ENCODE measurements at regions not wholly inside any gene's neighbourhood (a gene's known extent, or its start where the extent isn't known, plus 50 kb on each side); places are given as distances from the start of the nearest gene placed in this dataset.

DNA sequence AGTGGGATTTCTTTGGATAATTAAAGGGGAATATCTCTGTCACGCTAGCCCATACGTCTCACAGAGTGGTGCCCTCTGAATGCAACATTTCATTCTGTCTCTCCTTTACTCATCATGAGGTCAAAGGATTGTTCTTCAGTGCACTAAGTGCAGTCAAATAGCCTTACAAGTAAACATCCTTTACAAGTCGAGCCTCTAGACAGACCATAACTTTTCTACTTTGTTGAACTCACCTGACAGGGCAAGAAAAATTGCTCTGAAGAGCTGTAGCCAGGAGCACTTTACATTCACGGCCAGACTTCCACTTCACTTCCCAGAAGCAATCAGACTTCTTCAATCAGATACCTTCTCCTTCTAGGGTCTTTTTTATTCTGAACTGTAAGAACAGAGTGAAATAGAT, 768.0 kb upstream of the TMPRSS15 start:
- Histone ChIP-seq H3K4me1 (ENCODE audit: insufficient read depth, low read length, poor library complexity, severe bottlenecking) (no peaks in the 10 kb centered on the region), H3K27ac (ENCODE audit: low read depth, low read length, poor library complexity, severe bottlenecking) (no peak overlapping the region), H3K79me2 (ENCODE audit: insufficient read depth, low read depth, low read length) (no peaks in the 10 kb centered on the region), H4K20me1 (ENCODE audit: insufficient read depth, low read length) (no peaks in the 10 kb centered on the region), H3K4me3 (ENCODE audit: low read depth, low read length, poor library complexity, severe bottlenecking) (no peak overlapping the region), H3K36me3 (ENCODE audit: insufficient read depth, low read length) (no peaks in the 10 kb centered on the region), H3K4me2 (ENCODE audit: low read length) (no peak overlapping the region), H3K9me3 (ENCODE audit: low read length) (0 out of 2 replicates have a peak, but pooled peaks cover 25% of the 10 kb centered on the region), H2AFZ (ENCODE audit: low read length) (no peak overlapping the region), H3K9me2 (ENCODE audit: insufficient read depth, low read length) (no peaks in the 10 kb centered on the region)
- ChIA-PET CTCF (ENCODE audit: unreplicated experiment) (no interaction called here), POLR2A (no interaction called here)
- no peak for DNase-seq (ENCODE audit: low spot score)
- no TSS peak for BruUV-seq (replicated peaks)
- TF ChIP-seq, protein P1, sequence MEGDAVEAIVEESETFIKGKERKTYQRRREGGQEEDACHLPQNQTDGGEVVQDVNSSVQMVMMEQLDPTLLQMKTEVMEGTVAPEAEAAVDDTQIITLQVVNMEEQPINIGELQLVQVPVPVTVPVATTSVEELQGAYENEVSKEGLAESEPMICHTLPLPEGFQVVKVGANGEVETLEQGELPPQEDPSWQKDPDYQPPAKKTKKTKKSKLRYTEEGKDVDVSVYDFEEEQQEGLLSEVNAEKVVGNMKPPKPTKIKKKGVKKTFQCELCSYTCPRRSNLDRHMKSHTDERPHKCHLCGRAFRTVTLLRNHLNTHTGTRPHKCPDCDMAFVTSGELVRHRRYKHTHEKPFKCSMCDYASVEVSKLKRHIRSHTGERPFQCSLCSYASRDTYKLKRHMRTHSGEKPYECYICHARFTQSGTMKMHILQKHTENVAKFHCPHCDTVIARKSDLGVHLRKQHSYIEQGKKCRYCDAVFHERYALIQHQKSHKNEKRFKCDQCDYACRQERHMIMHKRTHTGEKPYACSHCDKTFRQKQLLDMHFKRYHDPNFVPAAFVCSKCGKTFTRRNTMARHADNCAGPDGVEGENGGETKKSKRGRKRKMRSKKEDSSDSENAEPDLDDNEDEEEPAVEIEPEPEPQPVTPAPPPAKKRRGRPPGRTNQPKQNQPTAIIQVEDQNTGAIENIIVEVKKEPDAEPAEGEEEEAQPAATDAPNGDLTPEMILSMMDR (conservative IDR thresholded peaks at IDR 0.05; ENCODE audit: low read length) = no peak
- TF ChIP-seq EZH2phosphoT487 (IDR thresholded peaks at IDR 0.05; ENCODE audit: borderline replicate concordance, low read depth, low read length) = no peak
- intact Hi-C loops (cut with micrococcal nuclease; ENCODE audit: unreplicated experiment) = no loop called here

- H3K9me3 ChIP-seq (ENCODE audit: low read length) = peaks cover 9% of the 10 kb centered on the region; the same call in 1 of the 2 replicates
- H3K4me1 ChIP-seq (ENCODE audit: insufficient read depth, low read length, poor library complexity, severe bottlenecking) = no peaks in the 10 kb centered on the region
- no peaks in the 10 kb centered on the region for H3K36me3 ChIP-seq (ENCODE audit: insufficient read depth, low read length)
- ChIA-PET CTCF (ENCODE audit: unreplicated experiment) (no interaction called here), POLR2A (no interaction called here)
- H4K20me1 ChIP-seq (ENCODE audit: insufficient read depth, low read length) = no peaks in the 10 kb centered on the region
- no peak overlapping the region for H2AFZ ChIP-seq (ENCODE audit: low read length)
- no peak overlapping the region for H3K4me2 ChIP-seq (ENCODE audit: low read length)
- no peaks in the 10 kb centered on the region for H3K79me2 ChIP-seq (ENCODE audit: insufficient read depth, low read depth, low read length)
- H3K4me3 ChIP-seq (ENCODE audit: low read depth, low read length, poor library complexity, severe bottlenecking) = no peak overlapping the region
- no peak overlapping the region for H3K27ac ChIP-seq (ENCODE audit: low read depth, low read length, poor library complexity, severe bottlenecking)
- no TSS peak for BruUV-seq (replicated peaks)
- intact Hi-C loops (cut with micrococcal nuclease; ENCODE audit: unreplicated experiment) = no loop called here
- no peak for DNase-seq (ENCODE audit: low spot score)
- no peak for TF ChIP-seq EZH2phosphoT487 (IDR thresholded peaks at IDR 0.05; ENCODE audit: borderline replicate concordance, low read depth, low read length)
- TF ChIP-seq, protein P1 (conservative IDR thresholded peaks at IDR 0.05; ENCODE audit: low read length) = no peak
- no peaks in the 10 kb centered on the region for H3K9me2 ChIP-seq (ENCODE audit: insufficient read depth, low read length)
These were observed 778.1 kb upstream of the TMPRSS15 start for GRCh38 chr21:19181604-19182140.

DNA sequence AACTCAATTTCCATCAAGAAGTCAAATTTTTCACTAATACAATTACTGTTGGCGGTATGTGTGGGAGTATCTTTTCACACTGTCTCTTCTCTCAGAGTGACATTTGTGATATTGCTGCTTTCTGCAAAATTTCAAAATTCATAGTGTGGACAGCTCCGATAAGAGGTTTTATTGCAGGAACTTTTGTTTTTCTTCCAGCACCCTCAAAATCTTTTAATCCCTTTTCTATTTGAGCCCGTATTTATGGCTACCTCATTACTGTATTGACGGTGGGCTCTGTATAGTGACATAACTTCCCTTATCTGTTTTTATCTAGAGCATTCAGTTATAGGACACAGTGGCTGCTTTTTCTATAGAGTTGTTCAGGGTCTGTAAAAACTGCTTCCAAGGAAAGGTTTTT, 794.4 kb upstream of the TMPRSS15 start:
- intact Hi-C loops (cut with micrococcal nuclease; ENCODE audit: unreplicated experiment) = no loop called here
- TF ChIP-seq, protein P1 (conservative IDR thresholded peaks at IDR 0.05; ENCODE audit: low read length) = no peak
- TF ChIP-seq EZH2phosphoT487 (IDR thresholded peaks at IDR 0.05; ENCODE audit: borderline replicate concordance, low read depth, low read length) = no peak
- no peak for DNase-seq (ENCODE audit: low spot score)
- Histone ChIP-seq H3K4me2 (ENCODE audit: low read length) (no peak overlapping the region), H3K4me3 (ENCODE audit: low read depth, low read length, poor library complexity, severe bottlenecking) (no peak overlapping the region), H3K4me1 (ENCODE audit: insufficient read depth, low read length, poor library complexity, severe bottlenecking) (no peaks in the 10 kb centered on the region), H3K36me3 (ENCODE audit: insufficient read depth, low read length) (no peaks in the 10 kb centered on the region), H4K20me1 (ENCODE audit: insufficient read depth, low read length) (no peaks in the 10 kb centered on the region), H3K9me2 (ENCODE audit: insufficient read depth, low read length) (no peaks in the 10 kb centered on the region), H3K9me3 (ENCODE audit: low read length) (0 out of 2 replicates have a peak, but pooled peaks cover 6% of the 10 kb centered on the region), H3K79me2 (ENCODE audit: insufficient read depth, low read depth, low read length) (no peaks in the 10 kb centered on the region), H2AFZ (ENCODE audit: low read length) (no peak overlapping the region), H3K27ac (ENCODE audit: low read depth, low read length, poor library complexity, severe bottlenecking) (no peak overlapping the region)
- ChIA-PET CTCF (ENCODE audit: unreplicated experiment) (no interaction called here), POLR2A (interaction anchor here (0.7 to 1.3 kb wide), 2 partner anchors 13 to 201 kb away, joined by 3 read pairs; no protein-coding TSS in a partner anchor)
- no TSS peak for BruUV-seq (replicated peaks)

All from OCI-LY7 (cell line).